Renal cortical epithelial cell (primary cell): ENCODE measurements at regions not wholly inside any gene's neighbourhood (a gene's known extent, or its start where the extent isn't known, plus 50 kb on each side); places are given as distances from the start of the nearest gene placed in this dataset.

ENCODE experiments used
- DNase-seq: peaks from one replicate; pipeline ENCODE4 v3.0.0-alpha.2; 2011; ENCODE audit warnings: low read depth

DNA sequence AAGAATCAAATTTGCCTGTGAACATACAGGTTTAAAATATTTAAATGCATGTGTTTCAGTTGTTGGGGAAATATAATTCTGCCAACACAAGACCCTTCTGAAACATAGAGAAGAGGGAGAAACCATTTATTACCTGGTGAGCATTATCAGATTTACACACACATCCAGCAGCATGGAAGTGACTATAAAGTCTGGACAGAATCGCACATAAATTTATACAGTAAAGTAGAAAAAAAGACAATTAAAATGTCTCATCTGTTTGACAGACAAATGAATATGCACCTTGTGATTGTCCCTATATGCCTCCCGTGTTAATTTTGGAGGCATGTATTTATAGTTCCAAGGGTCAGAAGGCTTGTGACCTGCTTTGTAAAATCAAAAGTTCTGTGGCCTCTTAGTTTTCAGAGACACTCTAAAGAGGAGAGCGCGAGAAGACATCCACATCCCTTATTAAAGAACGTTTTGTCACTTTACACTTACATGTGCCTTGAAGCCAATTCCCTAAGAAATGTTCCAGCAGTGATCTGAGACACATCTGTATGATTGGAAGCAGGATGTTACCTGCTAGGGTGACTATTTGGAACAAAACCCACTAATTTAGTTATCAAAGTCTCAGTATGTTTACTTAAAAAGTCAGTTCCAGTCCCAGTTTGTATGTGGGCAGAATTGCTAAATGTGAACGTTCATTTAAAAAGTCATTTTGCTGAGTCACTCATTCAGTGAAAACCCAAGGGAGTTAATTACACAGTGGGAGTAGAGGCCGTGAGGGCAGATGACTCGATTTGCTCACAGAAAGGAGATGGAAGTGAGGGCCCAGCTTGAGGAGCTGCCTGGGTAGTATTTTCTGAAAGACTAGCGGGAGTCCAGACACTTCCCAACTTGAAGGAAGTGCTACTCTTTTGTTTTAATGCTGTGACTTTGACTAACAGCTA, 527.6 kb upstream of the MEX3C start:
- DNase-seq, result peak; percentile 62

DNA sequence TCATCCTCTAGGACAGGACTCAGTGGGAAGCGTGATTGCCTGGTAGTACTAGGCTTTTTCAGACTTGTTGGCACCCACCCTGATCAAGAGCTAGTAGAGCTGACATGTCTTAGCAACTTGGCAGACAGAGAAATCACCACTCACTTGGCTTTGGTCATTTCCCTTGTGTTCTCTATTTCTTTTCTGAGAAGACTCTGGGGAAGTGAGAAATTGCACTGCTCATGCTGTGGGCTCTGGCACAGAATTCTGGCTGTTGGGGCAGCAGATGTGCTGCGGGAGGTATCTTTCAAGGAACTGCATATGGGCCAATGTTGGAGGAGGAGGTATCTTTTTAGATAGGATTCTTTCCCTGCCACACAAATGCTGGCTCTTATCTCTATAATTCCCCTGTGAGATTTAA, 529.1 kb upstream of the MEX3C start:
- DNase-seq, result no peak

DNA sequence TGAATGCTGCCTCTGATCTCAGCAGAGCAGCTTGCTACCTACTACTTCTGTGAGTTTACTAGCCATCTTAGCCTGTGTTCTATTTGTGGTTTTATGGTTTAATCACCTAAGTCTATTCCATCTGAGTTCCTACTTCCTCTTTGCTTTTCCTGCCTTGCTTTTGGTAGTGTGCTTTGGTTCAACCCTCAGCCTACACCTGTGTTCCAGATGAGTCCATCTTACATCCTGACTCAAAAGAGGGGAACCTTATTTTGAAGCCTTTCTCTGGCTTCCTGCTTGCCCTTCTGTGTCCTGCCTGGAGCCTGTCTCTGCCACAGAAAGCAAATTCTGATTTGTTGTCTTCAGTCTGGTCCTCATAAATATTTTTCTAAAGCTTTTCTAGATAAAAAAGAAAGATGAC, 530.3 kb upstream of the MEX3C start:
- no peak for DNase-seq

DNA sequence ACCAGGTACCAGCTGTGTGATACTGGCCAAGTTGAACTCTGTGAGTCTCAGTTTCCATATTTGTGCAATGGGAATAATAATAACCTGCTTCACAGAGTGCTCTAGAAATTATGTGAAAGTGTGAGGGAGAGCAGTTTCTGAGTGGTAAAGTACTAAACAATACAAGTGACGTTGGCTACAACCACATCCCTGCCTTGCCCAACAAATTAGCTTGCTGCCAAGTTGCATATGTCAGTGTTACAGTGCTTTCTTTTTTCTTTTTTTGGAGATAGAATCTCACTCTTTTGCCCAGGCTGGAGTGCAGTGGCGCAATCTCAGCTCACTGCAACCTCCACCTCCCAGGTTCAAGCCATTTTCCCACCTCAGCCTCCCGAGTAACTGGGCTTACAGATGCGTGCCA, 533.6 kb upstream of the MEX3C start:
- DNase-seq, result no peak

DNA sequence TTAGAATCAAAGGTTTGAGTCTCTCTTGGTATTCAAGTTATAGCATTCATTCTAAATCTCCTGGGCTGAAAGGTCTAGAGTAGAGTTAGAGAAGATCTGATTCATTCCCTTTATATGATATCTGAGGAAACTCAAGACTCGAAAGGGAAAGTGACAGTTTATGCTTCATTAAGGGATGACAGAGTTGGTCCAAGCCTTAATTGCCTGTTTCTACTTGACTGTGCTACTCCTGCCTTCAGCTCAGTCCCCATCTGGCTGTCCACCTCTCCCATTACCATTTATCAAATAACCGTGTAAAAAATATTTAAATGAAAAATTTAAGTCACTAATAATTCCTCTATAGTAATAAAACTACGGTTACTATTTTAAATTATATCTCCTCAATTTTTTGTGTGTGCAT, 537.1 kb upstream of the MEX3C start:
- no peak for DNase-seq

DNA sequence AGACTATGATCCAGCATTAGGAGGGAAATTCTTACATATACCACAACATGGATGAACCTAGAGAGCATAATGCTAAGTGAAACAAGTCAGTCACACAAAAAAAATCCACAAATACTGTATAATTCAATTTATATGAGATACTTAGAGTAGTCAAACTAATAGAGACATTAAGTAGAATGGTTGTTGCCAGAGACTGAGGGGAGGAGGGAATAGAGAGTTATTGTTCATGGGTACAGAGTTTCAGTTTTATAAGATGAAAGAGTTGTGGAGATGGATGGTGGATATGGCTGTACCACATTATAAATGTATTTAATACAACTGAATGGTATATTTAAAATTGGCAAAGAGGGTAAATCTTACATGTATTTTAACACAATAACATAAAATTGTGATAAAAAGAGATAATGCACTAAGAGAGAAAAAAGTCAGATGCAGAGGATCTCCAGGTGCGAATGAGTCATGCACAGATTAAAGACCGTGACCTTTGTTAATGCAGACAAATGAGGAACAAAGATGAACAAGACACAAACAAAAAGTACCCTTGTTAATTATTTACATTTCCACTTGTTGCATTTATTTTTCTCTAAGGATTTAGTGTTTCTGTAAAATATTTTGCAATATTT, 541.7 kb upstream of the MEX3C start:
- no peak for DNase-seq

DNA sequence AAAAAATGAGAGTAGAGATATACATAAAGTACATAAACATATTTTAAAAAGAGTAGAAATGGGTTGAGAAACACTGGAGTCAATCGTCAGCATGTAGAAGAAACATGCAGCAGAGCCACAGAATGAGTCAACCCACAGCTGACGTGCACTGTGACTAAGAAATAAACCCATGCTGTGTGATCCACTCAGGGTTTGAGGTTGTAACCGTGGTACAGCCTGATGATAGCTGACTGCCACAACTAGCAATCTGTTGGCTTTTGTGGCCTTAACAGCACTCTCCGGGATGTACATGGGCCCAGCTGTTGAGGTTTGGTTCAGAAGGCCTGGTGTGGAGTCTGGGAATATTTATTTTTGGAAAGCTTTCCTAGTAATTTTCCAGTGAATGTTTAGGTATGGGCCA, 554.4 kb upstream of the MEX3C start:
- DNase-seq, result peak; percentile 63

DNA sequence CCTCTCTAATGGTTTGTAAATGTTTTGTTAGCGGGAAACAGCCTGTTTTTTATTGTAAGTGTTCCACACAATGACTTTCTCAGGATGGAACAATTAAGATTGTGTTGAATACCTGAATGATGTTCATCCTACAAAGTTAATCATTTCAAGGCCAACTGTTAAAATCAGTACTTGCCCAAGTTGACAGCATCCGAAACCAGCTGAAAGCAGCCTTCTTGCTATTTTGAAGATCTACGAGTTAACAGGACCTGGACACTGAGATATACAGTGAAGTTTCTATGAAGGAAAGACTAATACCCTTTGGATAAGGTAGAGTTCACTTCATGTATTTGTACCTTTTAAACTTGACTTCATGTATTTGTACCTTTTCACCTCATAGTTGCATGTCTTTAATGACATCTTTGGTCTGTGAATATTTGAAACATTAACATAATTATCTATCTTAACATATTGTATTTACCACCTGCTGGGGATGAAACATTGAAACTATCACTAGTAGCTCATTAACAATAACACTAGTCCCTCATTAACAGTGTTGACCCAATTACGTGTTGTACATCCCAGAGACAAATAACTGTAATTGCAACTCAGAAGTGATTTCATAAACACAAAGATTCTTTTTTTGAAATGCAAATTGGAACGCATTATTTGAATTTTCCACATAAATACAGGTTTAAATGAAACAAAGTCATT, 556.0 kb upstream of the MEX3C start:
- DNase-seq, result no peak

DNA sequence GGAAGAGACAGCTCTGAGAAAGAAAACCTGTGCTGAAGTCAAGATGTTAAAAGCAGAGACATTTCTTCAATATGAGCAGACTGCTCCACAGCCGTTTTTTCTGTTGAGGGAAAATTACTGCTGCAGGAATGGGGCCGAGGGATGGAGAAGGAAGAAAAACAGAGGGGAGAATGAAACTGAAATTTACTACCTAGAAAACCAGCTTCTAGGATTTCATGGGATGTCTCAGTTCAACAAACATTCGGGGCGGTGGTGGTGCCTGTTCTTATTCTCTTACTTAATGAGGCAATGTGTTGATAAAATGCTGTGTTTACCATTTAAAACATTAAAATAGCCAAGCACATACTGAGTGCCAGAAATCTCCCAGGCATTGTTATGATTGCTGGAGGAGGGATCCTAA, 557.1 kb upstream of the MEX3C start:
- no peak for DNase-seq

DNA sequence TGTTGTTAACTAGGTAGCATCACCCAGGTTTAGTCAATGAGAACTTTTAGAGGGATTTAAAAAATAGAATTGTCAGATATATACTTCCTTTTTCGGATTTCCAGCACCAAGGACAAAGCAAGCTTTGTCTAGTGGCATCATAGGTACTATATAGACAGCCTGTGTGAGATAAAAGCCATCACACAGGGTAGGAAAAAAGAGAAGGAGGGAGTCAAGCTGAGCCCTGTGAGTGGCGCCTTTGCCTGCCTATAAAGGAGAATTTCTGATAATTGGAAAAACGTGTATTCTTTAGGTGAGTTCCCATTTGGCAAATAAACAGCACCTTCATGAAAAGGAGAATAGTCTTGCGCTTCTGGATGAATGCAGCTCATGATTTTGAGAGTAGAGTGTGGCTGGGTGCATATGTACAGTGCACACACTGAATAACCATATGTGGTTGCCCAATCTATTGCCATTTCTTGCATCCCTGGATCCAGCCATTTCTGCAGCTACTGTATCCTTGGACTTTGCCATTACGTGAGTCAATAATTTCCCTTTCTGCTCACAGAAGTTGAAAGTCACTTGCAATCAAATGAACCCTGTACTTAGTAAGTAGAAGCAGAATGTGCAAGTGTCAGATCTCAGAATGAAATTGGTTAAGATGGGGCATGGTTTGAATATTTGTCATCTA, 559.9 kb upstream of the MEX3C start:
- no peak for DNase-seq

DNA sequence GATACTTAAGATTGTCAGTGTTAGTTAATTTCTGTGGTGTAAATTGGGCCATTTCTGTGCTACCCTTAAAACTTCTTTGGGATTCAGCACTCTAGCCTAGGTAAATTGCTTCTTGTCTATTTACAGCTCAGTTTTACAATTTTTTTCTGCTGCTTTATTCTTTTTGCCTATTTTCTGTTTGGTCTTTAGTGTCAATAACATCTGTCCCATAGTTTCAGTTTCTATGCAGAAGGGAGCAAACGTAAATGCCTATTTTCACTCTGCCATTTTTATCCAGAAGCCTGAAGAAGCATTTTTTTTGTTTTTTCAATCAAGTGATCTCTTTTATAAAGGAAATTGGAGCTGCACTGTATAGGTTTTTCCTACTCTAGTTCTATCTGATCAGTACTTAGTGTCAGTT, 564.9 kb upstream of the MEX3C start:
- DNase-seq, result no peak

DNA sequence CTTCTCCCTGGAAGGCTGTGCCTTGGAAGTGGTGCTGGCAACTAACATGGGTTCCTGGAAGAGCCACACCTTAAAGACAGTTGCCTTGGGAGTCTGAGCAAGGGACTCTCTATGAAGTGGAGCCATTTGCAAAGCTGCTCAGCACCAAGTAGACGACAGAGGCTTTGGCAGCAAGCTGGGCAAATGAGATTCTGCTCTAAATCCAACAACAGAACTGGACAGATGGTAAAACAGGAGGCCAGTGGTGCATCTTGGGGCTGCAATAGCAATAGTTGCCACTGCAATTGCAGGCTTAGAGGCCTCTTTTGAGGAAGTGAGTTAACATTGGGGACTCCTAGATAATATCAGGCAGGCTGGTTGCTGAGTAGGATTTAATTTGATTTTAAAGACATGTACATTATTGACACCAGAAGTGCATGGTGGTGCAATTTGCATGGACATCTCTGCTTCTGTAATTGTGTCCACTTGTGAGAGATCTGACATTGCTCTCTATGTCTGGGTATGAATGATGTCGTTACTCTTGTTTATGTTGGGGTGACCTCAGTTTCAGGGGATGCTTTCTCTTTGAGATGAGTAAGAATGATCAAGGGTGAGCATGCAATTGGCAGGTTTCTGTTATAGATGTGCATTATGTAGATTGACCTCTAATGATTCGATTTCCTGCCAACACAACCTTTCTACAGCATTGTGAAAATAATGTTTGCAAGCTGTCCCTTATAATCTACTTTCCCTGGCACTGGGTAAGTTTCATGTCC, 568.3 kb upstream of the MEX3C start:
- no peak for DNase-seq

DNA sequence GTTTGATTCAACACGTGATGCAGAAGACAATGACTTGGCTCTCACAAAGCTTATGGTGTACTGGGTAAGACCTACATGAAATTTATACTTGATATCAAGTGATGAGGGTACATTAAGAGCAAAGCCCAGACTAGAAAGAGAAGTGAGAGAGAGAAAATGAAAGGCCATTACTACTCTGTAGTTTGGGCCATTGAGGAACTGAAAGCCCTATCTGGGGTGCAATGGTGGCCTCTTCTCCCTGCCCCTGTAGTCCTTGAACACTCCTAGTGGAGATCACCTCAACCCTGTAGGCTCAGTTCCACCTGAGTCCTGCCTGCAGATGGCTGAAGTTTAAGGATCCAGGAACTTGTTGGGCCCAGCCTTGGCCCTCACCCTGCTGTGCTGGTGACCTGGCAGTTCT, 569.8 kb upstream of the MEX3C start:
- DNase-seq, result no peak

DNA sequence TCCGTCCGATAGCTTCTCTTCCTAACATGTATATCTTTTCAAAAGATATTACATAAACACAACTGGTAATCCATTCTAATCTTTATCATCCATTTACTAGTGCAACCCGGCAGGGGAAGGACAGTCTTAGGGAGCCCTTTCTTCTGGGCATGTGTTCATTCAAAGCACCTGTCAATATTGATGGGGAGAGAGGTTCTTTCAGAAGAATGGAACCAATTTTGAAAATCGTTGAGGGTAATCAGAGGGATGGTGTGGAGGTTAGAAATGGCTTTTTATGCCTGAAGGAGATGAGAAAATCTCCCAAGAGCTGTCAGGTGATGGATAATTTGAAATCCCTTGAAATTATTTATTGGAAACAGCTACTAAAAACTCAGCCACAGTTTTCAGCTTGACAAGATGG, 561.9 kb upstream of the DCC start:
- no peak for DNase-seq

DNA sequence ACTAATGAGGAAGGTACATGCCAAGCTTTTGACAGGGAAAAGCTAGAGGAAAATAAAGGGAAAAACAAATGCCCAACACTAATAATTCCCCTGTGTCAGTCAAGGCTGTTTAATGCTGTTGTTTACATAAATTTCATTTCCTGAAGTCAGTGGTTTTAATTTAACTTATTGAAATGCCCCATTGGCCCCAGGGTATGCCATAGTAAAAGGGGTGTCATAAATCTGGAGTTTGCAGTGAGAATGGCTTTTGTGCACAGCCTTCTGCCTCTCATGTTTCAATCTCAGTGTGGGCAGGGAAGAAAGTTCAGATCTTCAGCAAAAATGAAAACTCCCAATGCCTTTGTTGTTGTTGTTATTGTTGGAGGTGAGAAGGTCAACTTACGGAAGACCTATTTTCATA, 550.1 kb upstream of the DCC start:
- DNase-seq, result peak; percentile 17

DNA sequence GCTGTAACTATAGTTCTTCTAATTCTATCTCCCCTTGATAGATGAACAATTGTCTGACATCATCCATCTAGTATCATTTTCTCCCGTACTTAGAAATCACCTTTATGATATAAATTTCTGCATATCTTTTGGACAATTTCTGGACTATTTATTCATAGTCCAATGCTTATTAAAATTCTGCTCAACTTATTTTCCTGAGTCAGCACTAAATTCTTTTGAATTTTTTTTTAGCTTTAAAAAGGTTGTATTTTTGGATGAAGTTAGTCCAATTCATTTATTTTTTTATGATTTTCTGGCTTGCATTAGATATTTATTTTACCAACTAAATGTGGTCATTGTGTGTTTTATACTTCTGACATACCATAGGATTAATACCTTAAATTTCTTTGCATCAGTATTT, 538.5 kb upstream of the DCC start:
- no peak for DNase-seq

DNA sequence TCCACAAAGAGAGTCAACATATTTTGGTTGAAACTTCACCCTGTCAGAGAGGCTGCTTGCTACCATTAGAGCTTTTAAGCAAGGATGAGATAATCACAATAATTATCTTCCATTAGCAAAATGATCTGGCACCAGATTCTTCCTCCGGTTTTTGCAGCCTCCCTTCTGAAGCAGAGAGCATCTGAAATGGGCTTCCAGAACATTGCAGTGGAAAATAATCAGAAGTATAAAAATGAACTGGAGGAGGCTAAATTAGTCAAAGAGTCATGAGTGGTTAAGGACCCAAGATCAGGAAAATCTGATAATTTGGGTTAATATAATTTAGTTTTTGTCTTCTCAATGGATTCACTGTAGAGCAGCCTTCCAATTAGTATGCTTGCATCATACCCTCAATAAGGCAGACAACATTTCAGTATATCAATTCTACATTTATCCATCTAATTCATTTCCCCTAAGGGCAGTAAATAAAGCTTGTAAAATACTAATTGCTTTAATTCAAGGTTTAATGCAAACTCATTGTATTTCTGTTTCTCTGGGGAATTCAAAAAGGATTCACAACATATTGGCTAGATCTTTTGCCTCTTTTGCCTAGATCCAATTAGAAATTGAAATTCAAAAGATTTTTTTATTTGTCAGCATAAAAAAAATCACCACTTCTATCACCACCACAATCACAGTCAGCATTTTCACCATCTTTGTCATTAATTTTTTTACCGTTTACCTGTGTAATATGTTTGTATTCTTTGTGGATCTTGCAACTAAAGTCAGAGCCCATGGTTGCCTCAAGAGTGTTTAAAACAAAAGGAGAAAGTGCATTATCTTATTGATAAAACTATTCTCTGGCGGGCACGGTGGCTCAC, 537.2 kb upstream of the DCC start:
- no peak for DNase-seq

DNA sequence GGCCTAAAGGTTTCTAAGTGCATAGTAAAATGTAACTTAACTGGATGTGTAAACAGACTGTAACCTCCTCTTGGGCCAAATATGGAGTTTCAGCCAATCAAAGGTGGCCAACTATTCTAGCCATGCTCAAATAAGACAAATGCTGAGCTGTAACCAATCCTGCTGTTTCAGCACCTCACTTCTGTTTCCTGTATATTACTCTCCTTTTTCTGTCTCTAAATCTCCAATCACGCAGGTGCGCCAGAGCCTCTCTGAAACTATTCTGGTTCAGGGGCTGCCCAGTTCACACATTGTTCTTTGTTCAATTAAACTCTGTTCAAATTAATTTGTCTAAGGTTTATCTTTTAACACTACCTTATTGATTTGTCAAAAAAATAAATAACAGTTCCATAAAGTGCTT, 532.7 kb upstream of the DCC start:
- no peak for DNase-seq

DNA sequence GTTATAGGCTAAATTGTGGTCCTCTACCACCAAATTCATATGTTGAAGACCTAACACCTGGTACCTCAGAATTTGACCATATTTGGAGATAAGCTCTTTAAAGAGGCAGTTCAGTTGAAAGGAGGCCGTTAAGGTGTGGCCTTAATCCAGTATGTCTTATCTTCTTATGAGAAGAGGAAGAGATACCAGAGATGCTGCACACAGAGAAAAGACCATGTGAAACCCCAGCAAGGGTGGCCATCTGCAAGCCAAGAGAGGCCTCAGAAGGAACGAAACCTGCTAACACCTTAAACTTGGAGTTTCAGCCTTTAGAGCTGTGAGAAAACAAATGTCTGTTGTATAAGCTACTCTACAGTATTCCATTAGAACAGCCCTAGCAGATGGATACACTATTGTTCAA, 528.1 kb upstream of the DCC start:
- no peak for DNase-seq

DNA sequence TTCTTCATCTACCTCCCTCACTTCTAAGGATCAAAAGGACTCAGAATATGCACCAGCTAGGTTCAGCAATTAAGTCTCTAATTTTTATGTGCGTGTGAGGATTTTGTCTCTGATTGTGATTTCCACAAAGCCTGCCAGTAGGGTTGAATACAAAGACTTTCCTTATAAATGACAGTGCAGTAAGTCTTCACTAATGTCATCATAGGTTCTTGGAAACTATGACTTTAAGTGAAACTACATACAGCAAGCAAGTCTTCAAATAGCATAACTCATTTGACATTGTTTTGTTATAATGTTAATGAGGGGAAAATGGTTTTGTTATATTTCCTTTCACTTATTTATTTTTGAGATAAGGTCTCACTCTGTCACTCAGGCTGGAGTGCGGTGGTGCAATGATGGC, 526.3 kb upstream of the DCC start:
- no peak for DNase-seq

DNA sequence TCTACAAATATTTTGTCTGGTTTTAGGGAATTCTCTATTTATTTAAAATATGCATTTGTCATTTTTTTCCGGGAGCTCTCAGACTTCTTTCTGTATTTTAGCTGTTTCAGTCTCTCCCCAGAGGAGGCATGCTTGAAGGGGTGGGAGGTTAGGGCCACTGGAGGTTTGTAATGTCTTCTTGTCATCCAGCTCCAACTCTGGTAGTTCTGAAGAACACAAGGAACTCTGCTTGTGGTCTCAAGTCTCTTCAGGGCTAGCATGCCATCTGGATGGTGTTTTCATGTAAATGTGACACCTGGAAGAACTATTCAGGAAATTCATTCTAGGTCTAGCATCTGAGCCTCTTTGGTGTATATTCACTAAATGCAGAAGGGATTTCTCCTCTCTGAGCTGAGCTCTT, 518.4 kb upstream of the DCC start:
- no peak for DNase-seq
